ENCODE measurements at regions not wholly inside any gene's neighbourhood (a gene's known extent, or its start where the extent isn't known, plus 50 kb on each side); places are given as distances from the start of the nearest gene placed in this dataset.

GRCh38 chr3:106425916-106426315, 557.1 kb upstream of the CBLB start:
- TF ChIP-seq, protein P1, sequence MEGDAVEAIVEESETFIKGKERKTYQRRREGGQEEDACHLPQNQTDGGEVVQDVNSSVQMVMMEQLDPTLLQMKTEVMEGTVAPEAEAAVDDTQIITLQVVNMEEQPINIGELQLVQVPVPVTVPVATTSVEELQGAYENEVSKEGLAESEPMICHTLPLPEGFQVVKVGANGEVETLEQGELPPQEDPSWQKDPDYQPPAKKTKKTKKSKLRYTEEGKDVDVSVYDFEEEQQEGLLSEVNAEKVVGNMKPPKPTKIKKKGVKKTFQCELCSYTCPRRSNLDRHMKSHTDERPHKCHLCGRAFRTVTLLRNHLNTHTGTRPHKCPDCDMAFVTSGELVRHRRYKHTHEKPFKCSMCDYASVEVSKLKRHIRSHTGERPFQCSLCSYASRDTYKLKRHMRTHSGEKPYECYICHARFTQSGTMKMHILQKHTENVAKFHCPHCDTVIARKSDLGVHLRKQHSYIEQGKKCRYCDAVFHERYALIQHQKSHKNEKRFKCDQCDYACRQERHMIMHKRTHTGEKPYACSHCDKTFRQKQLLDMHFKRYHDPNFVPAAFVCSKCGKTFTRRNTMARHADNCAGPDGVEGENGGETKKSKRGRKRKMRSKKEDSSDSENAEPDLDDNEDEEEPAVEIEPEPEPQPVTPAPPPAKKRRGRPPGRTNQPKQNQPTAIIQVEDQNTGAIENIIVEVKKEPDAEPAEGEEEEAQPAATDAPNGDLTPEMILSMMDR (IDR thresholded peaks at IDR 0.05; ENCODE audit: poor library complexity), result no peak
- TF ChIP-seq EZH2phosphoT487 (IDR thresholded peaks at IDR 0.05; ENCODE audit: low read depth, severe bottlenecking, unreplicated experiment), result no peak
- no peak for TF ChIP-seq EZH2 (IDR thresholded peaks at IDR 0.05; ENCODE audit: borderline replicate concordance)
